ENCODE measurements at regions not wholly inside any gene's neighbourhood (a gene's known extent, or its start where the extent isn't known, plus 50 kb on each side); places are given as distances from the start of the nearest gene placed in this dataset.

DNA sequence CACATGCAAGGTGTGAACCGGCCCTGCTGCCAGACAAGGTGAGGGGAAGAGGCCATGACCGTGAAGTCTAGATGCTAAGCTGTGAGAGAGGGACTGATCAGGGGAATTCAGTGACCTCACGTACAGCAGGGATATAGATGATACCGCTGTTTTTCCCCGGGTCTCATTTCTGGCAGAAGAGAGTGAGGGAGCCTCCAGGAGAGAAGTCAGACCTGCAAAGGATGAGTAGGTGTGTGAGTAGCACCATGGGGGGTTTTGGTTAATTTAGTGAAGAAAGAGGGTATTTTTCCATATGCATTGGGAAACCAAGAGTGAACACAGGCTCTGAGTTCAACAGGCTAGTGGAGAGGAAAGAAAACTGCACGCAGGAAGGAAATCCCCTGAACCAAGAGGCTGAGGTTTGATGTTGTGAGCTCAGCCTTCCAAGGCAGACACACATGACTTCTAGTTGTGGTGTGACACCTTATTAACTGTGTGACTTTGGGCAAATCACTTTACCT is 127.6 kb upstream of the GATB start:
- Histone ChIP-seq H3K18ac (ENCODE audit: insufficient read length, low read depth, low read length) (no peak overlapping the region), H2AFZ (ENCODE audit: low read length) (no peak overlapping the region), H3K4me2 (ENCODE audit: insufficient read depth, insufficient read length, low read length) (no peak overlapping the region), H3T11ph (ENCODE audit: low read length) (no peak overlapping the region), H3K23me2 (ENCODE audit: insufficient read length, low read depth, low read length, poor library complexity, severe bottlenecking) (no peaks in the 10 kb centered on the region), H4K20me1 (ENCODE audit: control insufficient read depth, insufficient read depth, insufficient read length) (no peaks in the 10 kb centered on the region), H3K23ac (ENCODE audit: insufficient read length, low read depth, low read length) (no peak overlapping the region), H2AK5ac (ENCODE audit: insufficient read length, low read length) (no peak overlapping the region), H2BK12ac (ENCODE audit: insufficient read length, low read depth, low read length) (no peak overlapping the region), H4K8ac (replicated peaks; ENCODE audit: insufficient read length, low read depth, low read length) (no peak overlapping the region), H3K27ac (ENCODE audit: insufficient read length, low read depth, low read length) (no peak overlapping the region), H4K91ac (ENCODE audit: insufficient read length, low read depth, low read length) (no peak overlapping the region), H3K79me1 (ENCODE audit: insufficient read depth, low read depth, low read length, poor library complexity, severe bottlenecking) (no peaks in the 10 kb centered on the region), H3K56ac (ENCODE audit: insufficient read length, low read depth, low read length) (no peak overlapping the region), H2BK5ac (ENCODE audit: insufficient read length, low read length) (no peak overlapping the region), H3K14ac (ENCODE audit: insufficient read depth, low read length) (no peak overlapping the region), H3K4ac (ENCODE audit: low read depth, low read length) (no peak overlapping the region), H3K9me3 (ENCODE audit: control insufficient read depth, low read depth, low read length) (no peaks in the 10 kb centered on the region), H3K27me3 (ENCODE audit: insufficient read depth, low read length) (no peaks in the 10 kb centered on the region), H3K9ac (ENCODE audit: extremely low read depth, insufficient read length, low read length) (no peak overlapping the region), H2BK15ac (ENCODE audit: low read depth, low read length) (no peak overlapping the region), H4K5ac (ENCODE audit: insufficient read length, low read depth, low read length) (no peak overlapping the region), H3K4me1 (ENCODE audit: insufficient read depth, low read length) (peaks cover 5% of the 10 kb centered on the region), H2BK20ac (ENCODE audit: low read depth, low read length, poor library complexity, severe bottlenecking) (no peak overlapping the region), H2BK120ac (ENCODE audit: low read depth, low read length, poor library complexity, severe bottlenecking) (no peak overlapping the region), H3K79me2 (ENCODE audit: insufficient read depth, low read length) (no peaks in the 10 kb centered on the region)
- Mint-ChIP-seq H3K4me1 (peaks cover 15 to 29% of the 10 kb centered on the region in 2 experiments), H3K9me3 (no peaks in the 10 kb centered on the region; a peak in 1 of 5 replicates), H3K27ac (no peak overlapping the region), H3K4me3 (no peak overlapping the region), H3K36me3 (ENCODE audit: insufficient read depth in 1 of 3, low read depth in 3 of 3) (peaks cover 0 to 4% (median 3%) of the 10 kb centered on the region in 3 experiments; a peak in 3 of 7 replicates), H3K27me3 (ENCODE audit: low read depth) (peaks cover 4% of the 10 kb centered on the region)
- TF ChIP-seq, protein P1, sequence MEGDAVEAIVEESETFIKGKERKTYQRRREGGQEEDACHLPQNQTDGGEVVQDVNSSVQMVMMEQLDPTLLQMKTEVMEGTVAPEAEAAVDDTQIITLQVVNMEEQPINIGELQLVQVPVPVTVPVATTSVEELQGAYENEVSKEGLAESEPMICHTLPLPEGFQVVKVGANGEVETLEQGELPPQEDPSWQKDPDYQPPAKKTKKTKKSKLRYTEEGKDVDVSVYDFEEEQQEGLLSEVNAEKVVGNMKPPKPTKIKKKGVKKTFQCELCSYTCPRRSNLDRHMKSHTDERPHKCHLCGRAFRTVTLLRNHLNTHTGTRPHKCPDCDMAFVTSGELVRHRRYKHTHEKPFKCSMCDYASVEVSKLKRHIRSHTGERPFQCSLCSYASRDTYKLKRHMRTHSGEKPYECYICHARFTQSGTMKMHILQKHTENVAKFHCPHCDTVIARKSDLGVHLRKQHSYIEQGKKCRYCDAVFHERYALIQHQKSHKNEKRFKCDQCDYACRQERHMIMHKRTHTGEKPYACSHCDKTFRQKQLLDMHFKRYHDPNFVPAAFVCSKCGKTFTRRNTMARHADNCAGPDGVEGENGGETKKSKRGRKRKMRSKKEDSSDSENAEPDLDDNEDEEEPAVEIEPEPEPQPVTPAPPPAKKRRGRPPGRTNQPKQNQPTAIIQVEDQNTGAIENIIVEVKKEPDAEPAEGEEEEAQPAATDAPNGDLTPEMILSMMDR (conservative IDR thresholded peaks at IDR 0.05) = no peak
- no CpG with 5 or more reads among the region's 6 CpGs for WGBS (ENCODE audit: extremely low coverage, insufficient read length, low lambda C conversion rate)
- no peak for DNase-seq
